SIG-M5 (cell line): ENCODE measurements at regions not wholly inside any gene's neighbourhood (a gene's known extent, or its start where the extent isn't known, plus 50 kb on each side); places are given as distances from the start of the nearest gene placed in this dataset.

ENCODE experiments used
- DNase-seq: peaks from one replicate; lab custom pipeline; 2025; lab: John Stamatoyannopoulos, UW

DNA sequence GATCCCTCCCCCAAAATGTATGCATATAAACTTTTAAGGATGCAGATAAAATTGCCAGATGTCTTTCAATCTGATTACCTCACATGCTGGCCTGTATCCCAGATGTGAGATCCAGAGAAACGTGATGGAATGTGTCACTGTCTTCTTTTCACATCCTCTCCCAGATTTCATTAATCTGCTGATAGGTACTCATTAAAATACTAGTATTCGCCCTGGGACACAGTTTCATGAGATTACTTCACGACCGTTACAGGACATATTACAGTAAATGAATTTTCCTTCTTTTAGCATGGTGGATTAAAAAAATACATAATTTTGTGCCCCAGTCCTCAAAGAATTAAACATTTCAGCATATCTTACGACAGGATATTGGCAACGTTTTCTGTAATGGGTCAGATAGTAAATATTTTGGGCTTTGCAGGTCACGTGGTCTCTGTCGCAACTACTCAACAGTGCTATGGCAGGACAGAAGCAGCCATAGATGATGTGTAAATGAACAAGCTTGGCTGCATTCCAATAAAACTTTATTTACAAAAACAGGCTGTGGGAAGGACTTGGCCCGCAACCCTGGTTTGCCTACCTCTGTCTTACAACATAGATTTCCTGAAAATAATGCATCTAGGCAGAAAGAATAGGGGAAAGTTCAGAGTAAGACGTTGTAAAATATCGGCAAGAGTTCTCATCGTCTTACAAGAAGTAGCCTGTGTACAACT lies 156.0 kb upstream of the DIO3 start:
- DNase-seq, result no peak

DNA sequence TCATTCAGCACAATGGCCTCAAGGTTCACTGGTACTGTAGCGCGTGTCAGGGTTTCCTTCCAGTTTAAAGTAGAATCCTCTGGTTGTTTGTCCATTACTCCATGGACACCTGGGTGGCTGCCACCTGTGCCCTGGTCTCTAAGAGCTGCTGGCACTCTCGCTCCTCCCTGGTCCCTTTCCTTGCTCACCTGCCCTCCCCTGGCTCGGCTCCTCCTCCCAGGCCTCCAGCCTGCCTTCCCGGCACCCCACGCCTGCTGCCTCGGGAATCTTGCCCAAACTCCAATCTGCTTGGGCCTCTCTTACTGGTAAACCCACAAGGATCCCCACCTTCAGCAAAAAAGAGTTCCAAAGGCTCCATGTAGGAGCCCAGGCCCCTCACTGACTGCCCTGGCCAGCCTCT lies 154.4 kb upstream of the DIO3 start:
- no peak for DNase-seq

DNA sequence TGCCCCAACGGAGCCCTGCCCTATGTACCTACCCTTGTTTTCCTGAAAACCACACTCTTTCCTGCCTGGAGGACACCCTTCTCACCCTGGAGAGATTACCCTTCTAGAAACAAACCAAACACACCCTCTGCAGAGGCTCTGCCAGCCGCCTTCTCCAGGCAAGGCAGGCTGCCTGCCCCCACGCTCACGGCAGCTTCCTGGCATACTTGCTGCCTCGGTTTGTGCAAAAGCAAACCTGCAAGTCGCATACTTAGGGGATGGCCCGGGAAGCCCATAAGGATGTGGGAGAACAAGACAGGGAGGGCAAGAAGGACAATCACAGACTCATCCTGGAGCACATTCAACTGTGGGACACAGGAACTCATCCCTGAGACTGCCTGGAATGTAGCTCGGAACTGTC lies 154.0 kb upstream of the DIO3 start:
- DNase-seq, result no peak

DNA sequence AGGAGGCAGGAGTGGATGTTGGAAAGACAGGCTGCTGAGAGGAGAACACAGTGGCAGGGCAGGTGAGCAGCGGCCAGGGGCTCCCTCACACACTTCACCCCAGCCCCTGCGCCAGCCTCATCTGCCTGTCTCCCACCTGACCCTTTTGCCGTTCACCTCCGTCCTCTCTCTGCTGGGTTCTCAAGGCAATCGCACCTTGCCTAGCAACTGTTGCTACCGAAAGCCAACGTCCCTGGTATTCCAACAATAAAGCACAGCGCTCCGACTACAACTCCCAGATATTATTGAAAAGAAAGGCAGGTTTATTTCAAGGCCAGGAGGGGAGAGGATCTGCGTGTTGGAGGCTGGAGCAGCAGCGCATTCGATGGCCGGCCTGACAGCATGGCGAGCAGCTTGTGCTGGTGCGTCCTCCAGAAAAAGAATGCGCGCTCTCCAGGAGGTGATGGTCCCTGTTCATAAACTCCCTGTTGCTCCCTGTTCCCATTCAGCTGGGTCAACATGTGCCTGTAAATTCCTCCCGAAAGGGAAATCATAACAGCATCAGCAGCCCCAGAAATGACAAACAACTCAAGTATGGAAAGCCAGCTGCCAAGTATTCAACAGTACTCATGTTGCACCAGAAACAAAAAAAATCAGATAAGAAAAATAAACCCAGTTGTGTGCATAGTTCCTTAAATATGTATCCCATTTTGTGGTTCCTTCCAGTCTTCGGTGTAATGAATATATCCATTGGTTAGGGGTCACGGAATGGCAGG lies 153.0 kb upstream of the DIO3 start:
- DNase-seq, result no peak

DNA sequence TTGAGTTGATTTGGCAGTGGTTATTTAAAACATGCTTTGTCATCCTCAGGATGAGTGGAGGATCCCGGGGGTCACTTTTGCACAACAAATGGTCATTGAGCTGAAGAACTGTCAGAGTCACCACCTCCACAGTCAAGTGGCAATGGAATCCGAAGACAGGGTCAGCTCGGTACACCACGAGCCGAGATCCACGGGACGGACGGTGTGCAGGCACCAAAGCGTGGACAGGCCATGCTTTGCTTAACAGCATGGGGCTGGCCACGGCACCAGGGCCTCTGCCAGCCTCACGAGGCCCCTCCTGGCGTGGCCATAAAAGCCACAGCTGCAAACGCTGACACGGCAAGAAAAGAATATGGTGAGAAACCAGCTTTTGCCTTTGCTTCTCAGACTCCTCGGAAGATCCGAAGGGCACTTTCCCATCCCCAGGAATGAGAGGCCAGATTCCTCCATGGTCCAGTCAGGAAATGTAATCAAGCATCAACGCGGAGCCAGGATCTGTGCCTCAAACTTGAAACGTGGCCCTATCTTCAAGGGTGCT lies 152.2 kb upstream of the DIO3 start:
- no peak for DNase-seq

DNA sequence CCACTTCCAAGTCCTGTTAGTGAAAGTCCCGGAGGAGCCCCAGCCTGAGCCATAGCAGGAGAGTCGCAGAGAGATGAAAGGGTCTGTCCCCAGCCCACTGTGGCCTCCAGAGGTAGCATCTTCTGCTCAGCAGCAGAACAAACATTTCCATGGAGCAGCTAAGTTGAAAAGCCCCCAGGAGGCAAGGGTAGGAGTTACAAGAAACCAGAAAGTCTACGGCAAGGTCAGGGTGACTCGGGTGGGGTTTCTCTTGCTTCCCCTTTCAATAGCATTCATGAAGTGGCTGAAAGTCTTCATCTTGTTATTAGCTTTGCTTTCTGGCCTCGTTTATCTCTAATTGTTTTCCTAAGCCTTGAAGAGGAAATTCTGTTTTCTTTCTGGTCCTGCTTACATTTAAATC lies 151.2 kb upstream of the DIO3 start:
- no peak for DNase-seq

DNA sequence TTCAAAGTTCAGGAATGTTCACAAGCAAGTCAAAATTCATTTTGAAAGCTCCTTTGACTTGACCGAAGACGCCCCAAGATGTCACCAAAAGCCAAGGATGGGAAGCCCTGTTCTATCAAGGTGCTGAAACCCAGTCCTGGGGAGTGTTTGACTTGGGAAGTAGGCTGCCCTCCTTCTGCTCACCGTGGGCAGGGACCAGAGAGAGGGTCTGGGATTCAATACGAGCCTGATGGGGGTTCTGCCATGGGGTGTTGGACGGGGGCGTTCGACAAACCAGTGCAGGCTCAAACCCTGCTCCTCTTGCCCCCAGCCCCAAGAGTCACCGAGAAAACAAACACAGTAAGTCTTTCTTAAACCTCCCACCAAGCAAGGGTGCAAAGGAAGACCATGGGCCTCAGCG lies 150.1 kb upstream of the DIO3 start:
- DNase-seq, result no peak

DNA sequence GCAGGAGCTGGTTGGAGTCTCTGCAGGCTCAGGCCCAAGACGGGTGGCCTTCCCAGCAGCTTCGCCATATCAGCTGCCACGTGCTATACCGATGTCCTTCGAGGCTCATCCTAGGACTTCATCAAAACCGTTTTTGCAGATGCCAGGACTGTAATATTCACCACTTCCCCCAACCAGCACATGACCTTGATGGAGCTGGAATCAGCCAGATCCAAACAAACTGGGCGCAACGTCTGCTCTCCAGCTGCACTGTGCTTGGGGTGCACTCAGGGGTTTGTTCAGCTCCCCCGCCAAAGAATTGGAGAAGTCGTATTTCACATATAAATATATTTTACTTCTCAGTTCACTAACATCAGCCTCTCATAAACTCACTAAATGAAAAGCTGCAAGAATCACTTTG lies 149.5 kb upstream of the DIO3 start:
- no peak for DNase-seq

DNA sequence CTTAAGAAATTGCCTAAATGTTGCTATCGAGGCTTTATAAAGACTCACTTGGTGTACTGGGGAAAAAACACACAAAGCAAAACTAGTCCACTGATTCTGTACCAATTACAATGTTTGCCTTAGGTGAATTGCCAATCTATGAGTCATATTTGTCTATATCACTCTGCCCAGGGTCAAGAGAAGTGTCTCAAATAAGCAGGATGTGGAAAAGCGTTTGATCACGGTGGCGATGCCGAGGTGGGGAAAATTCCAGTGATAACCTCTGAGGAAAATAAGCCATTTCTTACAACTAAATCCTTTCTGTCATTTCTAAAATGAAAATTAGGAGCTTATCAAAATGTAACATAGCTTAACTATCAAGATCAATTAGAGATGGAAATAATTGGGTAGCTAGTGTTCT lies 148.6 kb upstream of the DIO3 start:
- DNase-seq, result no peak

DNA sequence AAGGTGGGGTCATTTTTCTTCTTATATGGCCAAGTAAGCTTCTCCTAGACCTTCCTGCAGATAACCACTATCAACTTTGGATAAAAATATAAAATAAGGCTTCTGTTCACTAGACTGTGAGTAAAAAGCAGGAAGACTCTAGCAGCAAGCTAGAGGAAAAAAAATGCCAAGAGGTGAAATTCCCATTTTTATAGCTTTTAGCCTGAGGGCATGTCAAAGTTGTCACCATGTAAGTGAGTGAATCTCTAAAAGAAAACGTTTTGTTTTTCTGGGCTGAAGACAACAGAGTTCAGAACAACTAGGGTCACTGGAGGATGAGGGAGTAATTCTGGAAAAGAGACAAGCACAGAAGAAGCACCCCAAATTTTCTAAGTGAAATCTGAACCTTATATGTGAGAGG lies 143.9 kb upstream of the DIO3 start:
- no peak for DNase-seq

DNA sequence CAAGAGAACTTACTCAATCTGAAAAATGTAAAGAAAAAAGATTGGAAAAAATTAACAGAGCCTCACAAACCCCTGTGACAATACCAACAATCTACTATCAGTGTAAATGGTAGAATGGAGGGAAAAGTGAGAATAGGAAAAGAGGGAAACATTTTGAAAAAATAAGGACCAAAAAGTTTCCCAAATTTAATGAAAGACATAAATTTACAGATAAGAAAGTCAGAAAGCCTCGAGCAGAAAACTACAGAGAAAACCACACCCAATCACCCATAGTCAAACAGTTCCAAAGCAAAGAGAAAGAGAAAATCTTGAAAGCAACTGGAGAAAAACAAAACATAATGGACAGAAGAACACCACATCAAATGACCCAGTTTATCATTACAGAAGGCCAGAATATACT lies 142.7 kb upstream of the DIO3 start:
- DNase-seq, result no peak

DNA sequence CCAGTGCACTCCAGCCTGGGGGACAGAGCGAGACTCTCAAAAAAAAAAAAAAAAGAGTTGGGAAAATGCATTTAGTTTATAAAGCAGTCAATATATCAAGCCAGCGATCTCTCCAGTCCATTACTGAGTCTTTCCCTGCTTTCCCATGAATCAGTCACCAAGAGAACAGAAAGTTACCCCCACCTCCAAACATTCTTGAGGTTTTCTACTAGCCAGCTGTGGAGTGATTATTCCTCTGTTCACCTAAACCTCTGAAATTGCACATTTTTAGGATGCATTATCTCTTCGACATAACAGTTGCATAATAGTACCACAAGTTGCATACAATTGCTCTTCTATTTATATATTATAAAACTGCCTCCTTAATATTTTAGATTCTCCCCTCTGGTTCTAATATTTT lies 134.8 kb upstream of the DIO3 start:
- no peak for DNase-seq

DNA sequence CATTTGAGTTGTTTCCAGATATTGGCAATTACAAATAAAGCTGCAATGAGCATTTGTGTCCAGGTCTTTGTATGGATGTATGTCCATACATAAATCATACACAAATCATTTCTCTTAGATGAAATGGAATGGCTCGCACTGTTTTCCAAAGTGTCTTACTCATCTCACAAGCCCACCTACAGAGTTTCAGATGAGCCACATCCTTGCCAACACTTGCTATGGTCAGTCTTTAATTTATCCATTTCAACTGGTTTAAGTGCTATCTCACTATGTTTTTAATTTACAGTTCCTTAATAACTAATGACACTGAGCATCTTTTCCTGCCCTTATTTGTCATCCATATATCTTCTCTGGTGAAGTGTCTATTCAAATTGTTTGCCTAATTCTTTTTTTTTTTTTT lies 132.9 kb upstream of the DIO3 start:
- DNase-seq, result no peak

DNA sequence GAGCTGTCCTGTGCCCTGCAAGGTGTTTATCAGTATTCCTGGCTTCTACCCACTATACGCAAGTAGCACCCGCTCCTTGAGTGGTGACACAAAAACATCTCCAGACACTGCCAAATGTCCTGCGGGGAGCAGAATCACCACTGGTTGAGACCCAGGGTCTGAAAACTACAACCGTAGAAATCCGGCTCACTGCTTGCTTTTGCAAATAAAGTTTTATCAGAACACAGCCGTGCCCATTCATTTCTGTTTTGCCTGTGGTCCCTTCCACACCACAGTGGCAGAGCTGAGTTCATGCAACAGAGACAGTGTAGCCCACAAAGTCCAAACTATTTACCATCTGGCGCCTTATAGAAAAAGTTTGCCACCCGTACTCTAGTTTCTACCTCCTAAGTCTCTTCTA lies 125.7 kb upstream of the DIO3 start:
- DNase-seq, result no peak

DNA sequence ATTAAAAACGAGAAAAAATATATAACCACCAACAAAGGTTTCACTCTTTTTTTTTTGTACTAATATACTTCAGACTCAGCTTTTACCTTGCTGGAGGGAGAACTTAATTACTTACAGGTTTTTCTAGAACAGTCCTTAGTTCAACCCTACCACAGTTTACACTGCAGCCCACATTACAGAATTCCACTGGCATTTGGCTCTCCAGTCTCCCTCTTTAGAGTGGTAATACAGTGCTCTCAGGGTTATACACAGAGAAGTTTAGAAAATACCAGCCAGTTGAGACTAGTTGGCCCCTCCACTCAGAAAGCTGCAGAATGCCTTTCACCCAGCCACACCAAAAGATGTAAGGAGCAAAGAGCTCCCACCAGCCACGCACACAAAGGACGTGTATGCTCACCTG lies 122.3 kb upstream of the DIO3 start:
- no peak for DNase-seq

DNA sequence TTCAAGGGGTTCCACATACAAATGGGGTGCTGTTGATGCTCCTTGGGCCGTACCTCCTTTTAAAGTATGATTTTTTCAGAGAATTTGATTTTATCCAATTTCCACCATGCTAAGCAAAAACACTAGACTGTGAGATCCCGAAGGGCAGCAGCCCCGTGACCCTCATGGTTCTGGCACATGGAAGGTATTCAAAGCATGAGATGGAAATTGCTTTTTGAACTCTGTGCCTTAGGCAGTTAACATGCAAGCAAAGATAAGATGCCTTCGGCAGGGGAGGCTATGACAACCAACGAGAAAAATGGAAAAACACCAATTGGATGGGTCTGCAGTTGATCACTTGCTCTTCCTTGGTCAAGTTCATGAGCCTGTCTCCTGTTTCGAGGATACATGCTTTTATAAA lies 120.8 kb upstream of the DIO3 start:
- DNase-seq, result no peak

DNA sequence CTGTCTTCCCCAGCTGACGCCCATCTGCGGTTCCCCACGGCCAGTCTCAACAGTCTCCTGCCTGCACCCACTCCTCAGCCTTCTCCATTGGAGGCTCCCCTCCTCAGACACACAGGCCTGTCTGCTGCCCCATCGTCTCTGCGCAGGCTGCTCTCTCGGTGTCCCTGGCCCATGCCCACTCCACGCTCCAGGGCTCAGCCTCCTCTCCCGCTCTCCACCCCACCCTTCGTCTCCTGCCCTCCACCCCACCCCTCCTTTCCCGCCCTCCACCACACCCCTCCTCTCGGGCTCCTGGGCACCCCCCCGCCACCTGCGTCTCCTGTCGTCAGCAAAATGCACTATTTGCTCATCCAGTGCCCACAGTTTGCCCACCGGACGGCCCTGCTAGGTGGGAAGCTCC lies 119.6 kb upstream of the DIO3 start:
- no peak for DNase-seq

DNA sequence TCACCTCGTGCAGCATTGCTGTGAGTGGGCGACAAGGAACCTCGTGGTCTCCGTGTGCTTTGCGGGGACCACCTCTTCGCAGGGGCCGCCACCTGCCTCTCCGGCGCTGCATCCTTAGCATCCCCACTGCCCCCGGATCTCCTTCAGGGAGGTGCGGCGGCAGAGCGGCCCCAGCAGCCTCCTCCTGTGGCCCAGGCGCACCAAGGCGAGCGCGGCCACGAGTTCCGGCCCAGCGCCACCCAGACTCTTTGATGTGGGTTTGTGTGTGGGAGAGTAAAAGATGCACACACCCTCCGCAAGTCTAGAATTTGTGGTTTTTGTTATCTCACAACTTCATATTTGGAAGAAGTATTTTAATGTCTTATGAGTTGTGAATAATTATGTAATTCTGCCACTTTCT lies 118.8 kb upstream of the DIO3 start:
- no peak for DNase-seq

DNA sequence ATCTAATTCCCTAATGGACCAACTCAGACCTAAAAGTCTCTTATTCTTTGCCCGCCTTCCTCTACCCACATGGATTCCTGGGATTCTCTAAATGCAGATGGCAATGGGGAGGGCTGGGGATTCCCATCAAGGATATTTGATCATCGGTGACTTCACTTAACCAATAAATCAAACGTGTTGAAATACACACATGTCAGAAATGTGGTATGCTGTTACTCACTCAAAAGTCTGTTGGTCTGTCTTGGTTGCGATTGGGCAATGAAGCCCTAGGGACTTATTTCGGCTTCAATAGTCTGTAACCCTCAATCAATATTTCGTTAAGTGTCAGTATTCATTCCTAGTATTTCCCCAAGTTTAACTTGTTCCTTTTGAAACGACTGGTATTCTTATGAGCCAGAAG lies 117.2 kb upstream of the DIO3 start:
- no peak for DNase-seq

DNA sequence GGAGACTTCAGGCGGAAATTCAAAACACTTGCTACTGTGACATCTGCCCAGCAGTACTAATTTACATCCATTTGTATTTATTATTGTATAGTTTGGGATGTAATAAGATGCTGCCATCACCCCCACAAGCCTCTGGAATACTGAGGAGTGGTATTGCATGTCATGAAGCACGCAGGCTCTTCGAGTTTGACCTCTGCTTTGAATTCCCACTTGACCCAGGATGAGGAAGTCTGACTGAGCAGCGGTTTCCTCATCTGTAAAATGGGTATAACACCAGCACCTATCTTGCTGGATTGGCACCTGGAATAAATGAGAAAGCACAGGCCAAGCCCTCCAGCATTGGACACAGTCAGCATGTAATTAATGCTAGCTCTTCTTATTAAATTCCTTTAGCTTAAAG lies 116.0 kb upstream of the DIO3 start:
- no peak for DNase-seq

DNA sequence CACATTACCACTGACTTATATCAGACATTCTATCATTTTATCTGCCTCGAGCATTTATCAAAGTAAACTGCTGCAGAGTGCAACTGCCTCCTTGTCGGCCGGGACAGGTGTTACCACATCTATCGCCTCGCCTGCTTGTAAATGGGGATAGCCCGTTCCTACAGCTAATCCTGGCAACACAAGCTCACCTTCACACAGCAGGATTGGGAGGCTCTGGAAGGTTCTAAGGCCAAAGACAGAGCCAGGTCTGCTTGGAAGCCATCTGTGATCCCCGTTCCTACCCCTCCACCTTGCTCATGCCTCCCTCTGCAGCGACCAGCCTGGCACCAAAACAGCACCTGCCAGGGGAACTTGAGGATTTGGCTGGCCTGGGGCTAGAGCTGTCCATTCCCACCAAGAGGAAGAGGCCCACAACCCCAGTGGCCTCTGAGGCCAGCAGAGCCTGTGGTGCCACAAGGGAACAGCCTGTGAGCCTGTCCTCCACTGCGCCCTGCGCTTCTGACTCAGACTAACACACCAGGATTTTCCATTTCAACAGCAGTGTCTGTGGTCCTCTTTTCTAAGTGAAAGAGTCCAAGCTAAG lies 114.8 kb upstream of the DIO3 start:
- DNase-seq, result no peak

DNA sequence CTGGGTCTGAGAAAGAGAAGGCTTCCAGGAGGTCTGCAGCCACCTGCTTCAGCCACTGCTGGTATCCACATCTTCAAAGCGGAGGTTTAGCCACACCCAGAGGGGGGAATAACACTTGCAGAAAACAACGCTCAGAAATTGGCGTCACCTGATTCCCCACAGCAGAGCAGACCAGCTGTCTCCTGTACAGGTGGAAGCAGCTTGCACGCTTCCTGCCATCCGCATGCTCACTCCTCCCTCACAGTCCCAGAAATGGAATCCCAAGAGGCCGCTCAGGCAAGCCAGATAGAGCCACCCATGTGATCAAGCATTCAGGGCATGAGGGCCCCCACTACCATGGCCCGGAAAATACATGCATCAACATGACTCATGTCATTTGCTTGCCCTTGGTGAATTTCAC lies 112.2 kb upstream of the DIO3 start:
- no peak for DNase-seq

DNA sequence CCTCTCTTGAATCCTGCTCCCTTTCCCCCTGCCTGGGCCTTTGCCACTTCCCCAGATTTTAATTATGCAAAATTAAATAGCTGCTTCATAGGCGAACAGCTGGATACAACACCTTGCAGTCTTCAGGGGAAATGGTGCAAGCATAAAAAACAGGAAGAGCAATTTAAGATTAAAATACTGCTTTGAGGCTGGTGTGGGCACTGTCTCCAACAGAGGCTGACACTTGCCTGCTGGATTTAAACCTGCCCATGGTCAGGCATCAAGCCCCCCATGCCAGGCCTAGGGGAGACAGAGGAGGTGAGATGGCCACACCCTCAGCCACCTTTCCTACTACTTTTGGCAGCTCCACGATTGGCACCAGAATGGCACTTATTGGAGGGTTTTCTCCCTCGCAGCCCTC lies 110.1 kb upstream of the DIO3 start:
- no peak for DNase-seq
